HCT116 (cell line): ENCODE measurements at regions not wholly inside any gene's neighbourhood (a gene's known extent, or its start where the extent isn't known, plus 50 kb on each side); places are given as distances from the start of the nearest gene placed in this dataset.

Source experiments
- ATAC-seq: fragments of 200-7000 bp; cut with Tn5 transposase; 2 replicates; pipeline ENCODE4 v1.9.1; 2020; ENCODE audit warnings: mild to moderate bottlenecking, moderate library complexity
- BruUV-seq: library from RNA; stranded (reverse); fragments of 400-500 nt; replicated peaks from 2 replicates; lab custom pipeline; 2021; lab: Mats Ljungman, UMichigan
- CTCF ChIA-PET: fragments of 300-600 bp; sonication (Branson Sonifier 250); formaldehyde crosslinking; loops from one replicate; lab custom pipeline; 2021; ENCODE audit warnings: antibody characterized with exemption; lab: Charles Lee
- POLR2A ChIA-PET: fragments of 300-600, 350-600 bp; sonication (Branson Sonifier 250); formaldehyde crosslinking; loops from one replicate; lab custom pipeline; 2021; ENCODE audit warnings: antibody characterized with exemption; lab: Charles Lee
- RAD21 ChIA-PET, 2 experiments: fragments of 300-600 bp; sonication (Branson Sonifier 250); formaldehyde crosslinking; loops; one replicate each; lab custom pipeline; 2023; ENCODE audit warnings: low total read pairs in 2 of 2; ENCODE audit not compliant: uncharacterized antibody in 2 of 2, unreplicated experiment in 2 of 2, low non-redundant PET in 1 of 2; lab: Charles Lee
- DNase-seq: peaks from one replicate; pipeline ENCODE4 v3.0.0-alpha.2; 2010; ENCODE audit warnings: low read depth, low spot score
- H2AFZ ChIP-seq: fragments of 200-600 bp; shearing (Covaris generic), sonication (generic); 2 replicates; pipeline ENCODE4 v1.6.1; 2017; ENCODE audit warnings: low read depth, mixed run types, mixed read lengths, antibody characterized with exemption, low read length; ENCODE audit not compliant: poor library complexity, severe bottlenecking
- H3K27ac ChIP-seq: 2 replicates; pipeline ENCODE4 v1.5.1; 2012; ENCODE audit warnings: low read depth, low read length
- H3K27me3 ChIP-seq: fragments of 200-600 bp; sonication (generic); 2 replicates; pipeline ENCODE4 v1.6.1; 2016; ENCODE audit warnings: mixed run types, low read length, mixed read lengths; ENCODE audit not compliant: insufficient read depth
- H3K36me3 ChIP-seq, 2 experiments: fragments of 200-500 bp in 1 of 2; fragments of 200-600 bp in 1 of 2; sonication (Bioruptor generic) in 1 of 2; sonication (generic) in 1 of 2; 2 replicates each; pipeline versions ENCODE4 v1.5.1 to v1.6.1; 2014 to 2016; ENCODE audit warnings: low read length in 2 of 2, inconsistent platforms in 1 of 2, mixed read lengths in 1 of 2, mixed run types in 1 of 2; ENCODE audit not compliant: insufficient read depth in 2 of 2, control insufficient read depth in 1 of 2
- H3K4me1 ChIP-seq, 2 experiments: fragments of 200-600 bp in 1 of 2; sonication (generic) in 1 of 2; 2 replicates each; pipeline versions ENCODE4 v1.5.1 to v1.6.1; 2012 to 2017; ENCODE audit warnings: low read length in 2 of 2, inconsistent platforms in 1 of 2, mild to moderate bottlenecking in 1 of 2, mixed read lengths in 1 of 2, mixed run types in 1 of 2, moderate library complexity in 1 of 2; ENCODE audit not compliant: insufficient read depth in 2 of 2, control insufficient read depth in 1 of 2
- H3K4me2 ChIP-seq: fragments of 200-600 bp; sonication (generic); 2 replicates; pipeline ENCODE4 v1.6.1; 2017; ENCODE audit warnings: mixed run types, low read length, mixed read lengths
- H3K4me3 ChIP-seq, 2 experiments: fragments of 200-600 bp in 1 of 2; sonication (generic) in 1 of 2; replicated peaks in 1 of 2; 2 replicates each; pipeline ENCODE4 v1.5.1; 2011 to 2016; ENCODE audit warnings: low read length in 2 of 2, control low read depth in 1 of 2, low read depth in 1 of 2, mild to moderate bottlenecking in 1 of 2, mixed read lengths in 1 of 2, mixed run types in 1 of 2
- H3K79me2 ChIP-seq: fragments of 200-600 bp; sonication (generic); 2 replicates; pipeline ENCODE4 v1.6.1; 2017; ENCODE audit warnings: mild to moderate bottlenecking, mixed run types, low read length, moderate library complexity, mixed read lengths; ENCODE audit not compliant: insufficient read depth
- H3K9ac ChIP-seq: fragments of 200-600 bp; sonication (generic); 2 replicates; pipeline ENCODE4 v1.6.1; 2016; ENCODE audit warnings: low read length, mixed read lengths
- H3K9me2 ChIP-seq: fragments of 200-600 bp; sonication (generic), shearing (Covaris generic); 2 replicates; pipeline ENCODE4 v1.6.1; 2017; ENCODE audit warnings: mixed run types, mild to moderate bottlenecking, moderate library complexity; ENCODE audit not compliant: insufficient read depth
- H3K9me3 ChIP-seq, 2 experiments: fragments of 200-500 bp in 1 of 2; fragments of 200-600 bp in 1 of 2; sonication (Bioruptor generic) in 1 of 2; sonication (generic) in 1 of 2; 2 replicates each; pipeline ENCODE4 v1.6.1; 2014 to 2017; ENCODE audit warnings: low read length in 2 of 2, mixed read lengths in 2 of 2, inconsistent platforms in 1 of 2, low read depth in 1 of 2, mild to moderate bottlenecking in 1 of 2, mixed run types in 1 of 2, moderate library complexity in 1 of 2; ENCODE audit not compliant: control insufficient read depth in 1 of 2, insufficient read depth in 1 of 2
- H4K20me1 ChIP-seq: fragments of 200-600 bp; sonication (generic), shearing (Covaris generic); 2 replicates; pipeline ENCODE4 v1.6.1; 2017; ENCODE audit warnings: mixed run types, mild to moderate bottlenecking, moderate library complexity; ENCODE audit not compliant: insufficient read depth
- ATF3 ChIP-seq: IDR thresholded peaks from 2 replicates; pipeline ENCODE4 v1.6.1; 2012
- CEBPB ChIP-seq: IDR thresholded peaks from 2 replicates; pipeline ENCODE4 v1.6.1; 2012; ENCODE audit warnings: low read depth
- EZH2 ChIP-seq: fragments of 200-600 bp; sonication (generic); IDR thresholded peaks from 2 replicates; pipeline ENCODE4 v1.6.1; 2017; ENCODE audit warnings: antibody characterized with exemption, mixed run types
- EZH2phosphoT487 ChIP-seq: fragments of 200-600 bp; IDR thresholded peaks from 2 replicates; pipeline ENCODE4 v1.6.1; 2018; ENCODE audit warnings: antibody characterized with exemption, borderline replicate concordance
- POLR2A ChIP-seq: IDR thresholded peaks from 2 replicates; pipeline ENCODE4 v1.7.0; 2011; ENCODE audit warnings: borderline replicate concordance; ENCODE audit not compliant: insufficient read depth, insufficient read length; ENCODE audit errors: extremely low read depth
- RAD21 ChIP-seq: IDR thresholded peaks from 2 replicates; pipeline ENCODE4 v1.6.1; 2012; ENCODE audit warnings: low read depth, mild to moderate bottlenecking
- SIN3A ChIP-seq: IDR thresholded peaks from 2 replicates; pipeline ENCODE4 v1.6.1; 2012; ENCODE audit warnings: low read depth
- SRF ChIP-seq: IDR thresholded peaks from 2 replicates; pipeline ENCODE4 v1.6.1; 2012; ENCODE audit warnings: low read depth
- TCF7L2 ChIP-seq: IDR thresholded peaks from 2 replicates; pipeline ENCODE4 v1.7.0; 2011; ENCODE audit warnings: borderline replicate concordance, inconsistent platforms; ENCODE audit not compliant: insufficient read depth, insufficient read length; ENCODE audit errors: extremely low read depth
- YY1 ChIP-seq: IDR thresholded peaks from 2 replicates; pipeline ENCODE4 v1.6.1; 2011; ENCODE audit warnings: low read length, low read depth, moderate library complexity, mild to moderate bottlenecking; ENCODE audit not compliant: insufficient replicate concordance; ENCODE audit errors: extremely low read depth
- intact Hi-C: fragments of 100-400 bp; cut with micrococcal nuclease; formaldehyde crosslinking; loops from 2 replicates; pipeline ENCODE4 v1.10.0; 2022
- TF ChIP-seq, protein P1 (sequence below), 3 experiments: fragments of 200-600 bp in 1 of 3; sonication (generic) in 1 of 3; IDR thresholded peaks in 2 of 3; conservative IDR thresholded peaks in 1 of 3; 2 replicates each; pipeline ENCODE4 v1.5.1; 2012 to 2017; ENCODE audit warnings: low read depth in 2 of 3, low read length in 2 of 3, antibody characterized with exemption in 1 of 3, borderline replicate concordance in 1 of 3, control low read depth in 1 of 3, mild to moderate bottlenecking in 1 of 3, mixed read lengths in 1 of 3, mixed run types in 1 of 3, moderate library complexity in 1 of 3; ENCODE audit not compliant: insufficient read depth in 1 of 3
- TF ChIP-seq, protein P2 (sequence below): IDR thresholded peaks from 2 replicates; pipeline ENCODE4 v1.6.1; 2012

DNA sequence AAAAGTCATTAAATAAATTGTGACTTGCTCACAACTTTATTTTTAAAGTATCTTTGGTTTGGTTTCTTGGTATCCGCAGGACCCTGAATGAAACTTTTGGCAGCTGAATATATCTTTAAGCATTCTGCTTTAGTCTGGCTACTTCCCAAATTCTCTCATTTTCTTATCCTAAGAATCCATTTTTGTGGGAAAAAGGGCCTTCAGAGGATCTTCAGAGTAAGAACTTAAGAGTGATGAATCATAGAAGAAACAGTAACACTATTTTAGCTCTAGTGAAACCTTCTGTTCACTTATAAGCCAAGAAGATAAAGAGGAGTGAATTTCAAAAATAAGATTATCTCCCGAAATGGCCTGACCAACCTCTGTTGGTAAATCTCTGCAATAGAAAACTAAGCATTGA, 540.6 kb upstream of the MAGEB18 start:
- DNase-seq (no peak), ATAC-seq (no peak)
- no peak overlapping the region for H2AFZ ChIP-seq
- no peak overlapping the region for H3K4me2 ChIP-seq
- no peak overlapping the region for H3K4me3 ChIP-seq
- no peak overlapping the region for H3K27ac ChIP-seq
- CTCF ChIA-PET = no interaction called here
- intact Hi-C loops = no loop called here
- no TSS peak for BruUV-seq
- no peaks in the 10 kb centered on the region for H3K4me1 ChIP-seq
- H3K27me3 ChIP-seq = no peaks in the 10 kb centered on the region
- H4K20me1 ChIP-seq = no peaks in the 10 kb centered on the region
- H3K9me2 ChIP-seq = no peaks in the 10 kb centered on the region
- TF ChIP-seq SRF = no peak
- TF ChIP-seq, protein P1, sequence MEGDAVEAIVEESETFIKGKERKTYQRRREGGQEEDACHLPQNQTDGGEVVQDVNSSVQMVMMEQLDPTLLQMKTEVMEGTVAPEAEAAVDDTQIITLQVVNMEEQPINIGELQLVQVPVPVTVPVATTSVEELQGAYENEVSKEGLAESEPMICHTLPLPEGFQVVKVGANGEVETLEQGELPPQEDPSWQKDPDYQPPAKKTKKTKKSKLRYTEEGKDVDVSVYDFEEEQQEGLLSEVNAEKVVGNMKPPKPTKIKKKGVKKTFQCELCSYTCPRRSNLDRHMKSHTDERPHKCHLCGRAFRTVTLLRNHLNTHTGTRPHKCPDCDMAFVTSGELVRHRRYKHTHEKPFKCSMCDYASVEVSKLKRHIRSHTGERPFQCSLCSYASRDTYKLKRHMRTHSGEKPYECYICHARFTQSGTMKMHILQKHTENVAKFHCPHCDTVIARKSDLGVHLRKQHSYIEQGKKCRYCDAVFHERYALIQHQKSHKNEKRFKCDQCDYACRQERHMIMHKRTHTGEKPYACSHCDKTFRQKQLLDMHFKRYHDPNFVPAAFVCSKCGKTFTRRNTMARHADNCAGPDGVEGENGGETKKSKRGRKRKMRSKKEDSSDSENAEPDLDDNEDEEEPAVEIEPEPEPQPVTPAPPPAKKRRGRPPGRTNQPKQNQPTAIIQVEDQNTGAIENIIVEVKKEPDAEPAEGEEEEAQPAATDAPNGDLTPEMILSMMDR (IDR thresholded peaks at IDR 0.05 in 2 of 3, conservative IDR thresholded peaks at IDR 0.05 in 1 of 3; ENCODE audit: borderline replicate concordance in 1 of 3, insufficient read depth in 1 of 3, low read depth in 2 of 3, low read length in 2 of 3) = no peak
- TF ChIP-seq TCF7L2 = no peak
- no peak for TF ChIP-seq SIN3A
- TF ChIP-seq EZH2 = no peak
- TF ChIP-seq, protein P2, sequence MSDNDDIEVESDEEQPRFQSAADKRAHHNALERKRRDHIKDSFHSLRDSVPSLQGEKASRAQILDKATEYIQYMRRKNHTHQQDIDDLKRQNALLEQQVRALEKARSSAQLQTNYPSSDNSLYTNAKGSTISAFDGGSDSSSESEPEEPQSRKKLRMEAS = no peak
- TF ChIP-seq EZH2phosphoT487 = no peak
- no peak for TF ChIP-seq POLR2A
- TF ChIP-seq CEBPB = no peak
- no peak for TF ChIP-seq ATF3
- TF ChIP-seq YY1 = no peak
- no peak for TF ChIP-seq RAD21
- TF ChIP-seq, all 23 proteins: peak for 0
- Histone ChIP-seq H3K36me3 (no peaks in the 10 kb centered on the region), H3K79me2 (no peaks in the 10 kb centered on the region), H3K9me3 (no peaks in the 10 kb centered on the region), H3K9ac (no peak overlapping the region)
- POLR2A ChIA-PET = no interaction called here
- RAD21 ChIA-PET = no interaction called here
